ENCODE measurements at regions not wholly inside any gene's neighbourhood (a gene's known extent, or its start where the extent isn't known, plus 50 kb on each side); places are given as distances from the start of the nearest gene placed in this dataset.

GRCh38 chr20:58078741-58079522 is 149.5 kb downstream of the ANKRD60 start:
- peaks cover 4% of the 10 kb centered on the region for H3K9me3 ChIP-seq (ENCODE audit: control insufficient read depth, low read length)
- H3K79me1 ChIP-seq (replicated peaks; ENCODE audit: low read length, poor library complexity, severe bottlenecking): no peaks in the 10 kb centered on the region
- H3K14ac ChIP-seq (ENCODE audit: low read length in 2 of 2): no peak overlapping the region
- H2BK120ac ChIP-seq (ENCODE audit: low read depth, low read length): no peak overlapping the region
- H3K9ac ChIP-seq (ENCODE audit: low read length): no peak overlapping the region
- no peak overlapping the region for H4K8ac ChIP-seq (ENCODE audit: low read length)
- 78% methylated on average over 5 of the region's 7 CpGs for WGBS
- no peak overlapping the region for H3K4me2 ChIP-seq (ENCODE audit: low read length, poor library complexity, severe bottlenecking)
- H3K4me1 ChIP-seq (ENCODE audit: control insufficient read depth, insufficient read depth, low read depth, low read length): no peaks in the 10 kb centered on the region
- H3K36me3 ChIP-seq (ENCODE audit: control insufficient read depth in 1 of 2, insufficient read depth in 2 of 2, low read depth in 1 of 2, low read length in 2 of 2): no peaks in the 10 kb centered on the region
- no peaks in the 10 kb centered on the region for H3K27me3 ChIP-seq (ENCODE audit: control insufficient read depth in 1 of 2, insufficient read depth in 1 of 2, low read length in 2 of 2)
- H2BK5ac ChIP-seq (ENCODE audit: low read depth, low read length, poor library complexity, severe bottlenecking): no peak overlapping the region
- no peak overlapping the region for H2AK5ac ChIP-seq (ENCODE audit: low read length, severe bottlenecking)
- no peak overlapping the region for H2AFZ ChIP-seq (ENCODE audit: low read depth, low read length)
- no peak overlapping the region for H3K18ac ChIP-seq (ENCODE audit: low read depth in 1 of 2, low read length in 2 of 2)
- DNase-seq: no peak
- no peak overlapping the region for H3K27ac ChIP-seq (ENCODE audit: low read length, poor library complexity, severe bottlenecking)
- H4K91ac ChIP-seq (ENCODE audit: low read length): no peak overlapping the region
- H3K23ac ChIP-seq (ENCODE audit: low read length in 2 of 2): no peak overlapping the region
- no peak overlapping the region for H3K4me3 ChIP-seq (ENCODE audit: insufficient read depth in 1 of 2, low read depth in 1 of 2, low read length in 2 of 2)
- no peak overlapping the region for H2BK12ac ChIP-seq (ENCODE audit: low read length in 2 of 2)
- H3K4ac ChIP-seq (ENCODE audit: low read depth in 1 of 2, low read length in 2 of 2): no peak overlapping the region
- no peak overlapping the region for H2BK15ac ChIP-seq (ENCODE audit: low read depth, poor library complexity, severe bottlenecking)

DNA sequence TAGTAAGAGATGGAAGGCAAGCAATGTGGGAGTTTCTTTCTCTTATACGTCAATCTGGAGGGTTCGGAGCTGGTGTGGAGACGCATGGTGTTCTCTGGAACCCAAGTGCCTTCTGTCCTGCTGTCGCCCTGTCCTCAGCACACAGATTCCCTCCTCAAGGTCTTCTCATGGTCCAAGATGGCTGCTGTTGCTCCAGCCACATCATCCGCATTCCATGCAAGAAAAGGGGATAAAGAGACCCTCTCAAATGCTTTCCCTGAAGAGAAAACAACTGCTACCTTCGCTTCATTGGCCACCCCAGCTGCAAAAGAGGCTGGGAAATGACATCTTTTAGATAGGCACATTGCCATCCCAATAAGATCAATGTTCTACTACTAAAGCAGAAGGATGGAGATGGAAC is 151.2 kb downstream of the ANKRD60 start:
- Histone ChIP-seq H3K36me3 (ENCODE audit: control insufficient read depth in 1 of 2, insufficient read depth in 2 of 2, low read depth in 1 of 2, low read length in 2 of 2) (no peaks in the 10 kb centered on the region), H2AK5ac (ENCODE audit: low read length, severe bottlenecking) (no peak overlapping the region), H3K18ac (ENCODE audit: low read depth in 1 of 2, low read length in 2 of 2) (no peak overlapping the region), H3K9ac (ENCODE audit: low read length) (no peak overlapping the region), H3K79me1 (replicated peaks; ENCODE audit: low read length, poor library complexity, severe bottlenecking) (no peaks in the 10 kb centered on the region), H3K9me3 (ENCODE audit: control insufficient read depth, low read length) (peaks cover 4% of the 10 kb centered on the region), H3K4me3 (ENCODE audit: insufficient read depth in 1 of 2, low read depth in 1 of 2, low read length in 2 of 2) (no peak overlapping the region), H4K8ac (ENCODE audit: low read length) (no peak overlapping the region), H2BK5ac (ENCODE audit: low read depth, low read length, poor library complexity, severe bottlenecking) (no peak overlapping the region), H3K4ac (ENCODE audit: low read depth in 1 of 2, low read length in 2 of 2) (no peak overlapping the region), H3K23ac (ENCODE audit: low read length in 2 of 2) (no peak overlapping the region), H2AFZ (ENCODE audit: low read depth, low read length) (no peak overlapping the region), H3K14ac (ENCODE audit: low read length in 2 of 2) (no peak overlapping the region), H3K4me2 (ENCODE audit: low read length, poor library complexity, severe bottlenecking) (no peak overlapping the region), H2BK15ac (ENCODE audit: low read depth, poor library complexity, severe bottlenecking) (no peak overlapping the region), H2BK12ac (ENCODE audit: low read length in 2 of 2) (no peak overlapping the region), H3K27me3 (ENCODE audit: control insufficient read depth in 1 of 2, insufficient read depth in 1 of 2, low read length in 2 of 2) (no peaks in the 10 kb centered on the region), H4K91ac (ENCODE audit: low read length) (no peak overlapping the region), H3K27ac (ENCODE audit: low read length, poor library complexity, severe bottlenecking) (no peak overlapping the region), H3K4me1 (ENCODE audit: control insufficient read depth, insufficient read depth, low read depth, low read length) (no peaks in the 10 kb centered on the region), H2BK120ac (ENCODE audit: low read depth, low read length) (no peak overlapping the region)
- DNase-seq: no peak
- WGBS: 81% methylated on average over 5 of the region's 6 CpGs

GRCh38 chr20:58076405-58076804 is 152.0 kb downstream of the ANKRD60 start:
- no peak overlapping the region for H4K8ac ChIP-seq (ENCODE audit: low read length)
- no peak overlapping the region for H3K27ac ChIP-seq (ENCODE audit: low read length, poor library complexity, severe bottlenecking)
- peaks cover 0 to 4% of the 10 kb centered on the region in 2 experiments for H3K27me3 ChIP-seq (ENCODE audit: control insufficient read depth in 1 of 2, insufficient read depth in 1 of 2, low read length in 2 of 2)
- H2AFZ ChIP-seq (ENCODE audit: low read depth, low read length): no peak overlapping the region
- no peak for DNase-seq
- H3K79me1 ChIP-seq (replicated peaks; ENCODE audit: low read length, poor library complexity, severe bottlenecking): no peaks in the 10 kb centered on the region
- no peak overlapping the region for H3K4me3 ChIP-seq (ENCODE audit: insufficient read depth in 1 of 2, low read depth in 1 of 2, low read length in 2 of 2)
- no peak overlapping the region for H2AK5ac ChIP-seq (ENCODE audit: low read length, severe bottlenecking)
- H3K14ac ChIP-seq (ENCODE audit: low read length in 2 of 2): no peak overlapping the region
- no peak overlapping the region for H3K23ac ChIP-seq (ENCODE audit: low read length in 2 of 2)
- no peak overlapping the region for H3K4ac ChIP-seq (ENCODE audit: low read depth in 1 of 2, low read length in 2 of 2)
- H3K9ac ChIP-seq (ENCODE audit: low read length): no peak overlapping the region
- no peak overlapping the region for H2BK15ac ChIP-seq (ENCODE audit: low read depth, poor library complexity, severe bottlenecking)
- H4K91ac ChIP-seq (ENCODE audit: low read length): no peak overlapping the region
- WGBS: 69% methylated on average over 4 of the region's 4 CpGs
- H2BK120ac ChIP-seq (ENCODE audit: low read depth, low read length): no peak overlapping the region
- no peak overlapping the region for H3K18ac ChIP-seq (ENCODE audit: low read depth in 1 of 2, low read length in 2 of 2)
- H2BK5ac ChIP-seq (ENCODE audit: low read depth, low read length, poor library complexity, severe bottlenecking): no peak overlapping the region
- H2BK12ac ChIP-seq (ENCODE audit: low read length in 2 of 2): no peak overlapping the region
- no peaks in the 10 kb centered on the region for H3K4me1 ChIP-seq (ENCODE audit: control insufficient read depth, insufficient read depth, low read depth, low read length)
- peaks cover 4% of the 10 kb centered on the region for H3K9me3 ChIP-seq (ENCODE audit: control insufficient read depth, low read length)
- H3K36me3 ChIP-seq (ENCODE audit: control insufficient read depth in 1 of 2, insufficient read depth in 2 of 2, low read depth in 1 of 2, low read length in 2 of 2): no peaks in the 10 kb centered on the region
- H3K4me2 ChIP-seq (ENCODE audit: low read length, poor library complexity, severe bottlenecking): no peak overlapping the region

GRCh38 chr20:58075586-58076345 is 152.7 kb downstream of the ANKRD60 start:
- no peak overlapping the region for H2BK15ac ChIP-seq (ENCODE audit: low read depth, poor library complexity, severe bottlenecking)
- H3K18ac ChIP-seq (ENCODE audit: low read depth in 1 of 2, low read length in 2 of 2): no peak overlapping the region
- no peaks in the 10 kb centered on the region for H3K79me1 ChIP-seq (replicated peaks; ENCODE audit: low read length, poor library complexity, severe bottlenecking)
- H4K8ac ChIP-seq (ENCODE audit: low read length): no peak overlapping the region
- DNase-seq: no peak
- no peak overlapping the region for H2BK5ac ChIP-seq (ENCODE audit: low read depth, low read length, poor library complexity, severe bottlenecking)
- H3K9me3 ChIP-seq (ENCODE audit: control insufficient read depth, low read length): peaks cover 4% of the 10 kb centered on the region
- H2AK5ac ChIP-seq (ENCODE audit: low read length, severe bottlenecking): no peak overlapping the region
- no peak overlapping the region for H2BK120ac ChIP-seq (ENCODE audit: low read depth, low read length)
- WGBS: 89% methylated on average over 14 of the region's 14 CpGs
- no peak overlapping the region for H3K4ac ChIP-seq (ENCODE audit: low read depth in 1 of 2, low read length in 2 of 2)
- no peak overlapping the region for H3K23ac ChIP-seq (ENCODE audit: low read length in 2 of 2)
- no peaks in the 10 kb centered on the region for H3K36me3 ChIP-seq (ENCODE audit: control insufficient read depth in 1 of 2, insufficient read depth in 2 of 2, low read depth in 1 of 2, low read length in 2 of 2)
- no peak overlapping the region for H2AFZ ChIP-seq (ENCODE audit: low read depth, low read length)
- no peak overlapping the region for H3K9ac ChIP-seq (ENCODE audit: low read length)
- H3K4me2 ChIP-seq (ENCODE audit: low read length, poor library complexity, severe bottlenecking): no peak overlapping the region
- no peak overlapping the region for H3K14ac ChIP-seq (ENCODE audit: low read length in 2 of 2)
- no peak overlapping the region for H2BK12ac ChIP-seq (ENCODE audit: low read length in 2 of 2)
- peaks cover 0 to 10% of the 10 kb centered on the region in 2 experiments for H3K27me3 ChIP-seq (ENCODE audit: control insufficient read depth in 1 of 2, insufficient read depth in 1 of 2, low read length in 2 of 2)
- no peak overlapping the region for H4K91ac ChIP-seq (ENCODE audit: low read length)
- no peak overlapping the region for H3K4me3 ChIP-seq (ENCODE audit: insufficient read depth in 1 of 2, low read depth in 1 of 2, low read length in 2 of 2)
- no peaks in the 10 kb centered on the region for H3K4me1 ChIP-seq (ENCODE audit: control insufficient read depth, insufficient read depth, low read depth, low read length)
- H3K27ac ChIP-seq (ENCODE audit: low read length, poor library complexity, severe bottlenecking): no peak overlapping the region
